Activated naive CD8-positive, alpha-beta T cell treated with anti-CD3 and anti-CD28 coated beads, Interleukin-2, amount 50 U/mL, for 24 hours (primary cell): ENCODE measurements at regions not wholly inside any gene's neighbourhood (a gene's known extent, or its start where the extent isn't known, plus 50 kb on each side); places are given as distances from the start of the nearest gene placed in this dataset.
"Not testable (repeated sequence)": the region's sequence is repeated elsewhere in the genome, so short reads cannot be mapped to it uniquely, and the experiment has no call there.

Experiments used
- ATAC-seq: fragments of 150-1000 bp; cut with Tn5 transposase; one replicate; pipeline ENCODE4 v1.10.0; 2021
- DNase-seq: peaks from one replicate; pipeline ENCODE4 v3.0.0; 2021
- H3K27ac Mint-ChIP-seq: one replicate; pipeline ENCODE4 v1.8.0; 2021; ENCODE audit warnings: mild to moderate bottlenecking, mixed read lengths
- H3K27me3 Mint-ChIP-seq: one replicate; pipeline ENCODE4 v1.8.0; 2021; ENCODE audit warnings: mixed read lengths
- H3K36me3 Mint-ChIP-seq: one replicate; pipeline ENCODE4 v1.8.0; 2021; ENCODE audit warnings: low read depth, mixed read lengths
- H3K4me1 Mint-ChIP-seq: one replicate; pipeline ENCODE4 v1.8.0; 2021; ENCODE audit warnings: mixed read lengths
- H3K4me3 Mint-ChIP-seq: one replicate; pipeline ENCODE4 v1.8.0; 2021; ENCODE audit warnings: mild to moderate bottlenecking, moderate library complexity, mixed read lengths
- H3K9me3 Mint-ChIP-seq: one replicate; pipeline ENCODE4 v1.8.0; 2021; ENCODE audit warnings: mixed read lengths

DNA sequence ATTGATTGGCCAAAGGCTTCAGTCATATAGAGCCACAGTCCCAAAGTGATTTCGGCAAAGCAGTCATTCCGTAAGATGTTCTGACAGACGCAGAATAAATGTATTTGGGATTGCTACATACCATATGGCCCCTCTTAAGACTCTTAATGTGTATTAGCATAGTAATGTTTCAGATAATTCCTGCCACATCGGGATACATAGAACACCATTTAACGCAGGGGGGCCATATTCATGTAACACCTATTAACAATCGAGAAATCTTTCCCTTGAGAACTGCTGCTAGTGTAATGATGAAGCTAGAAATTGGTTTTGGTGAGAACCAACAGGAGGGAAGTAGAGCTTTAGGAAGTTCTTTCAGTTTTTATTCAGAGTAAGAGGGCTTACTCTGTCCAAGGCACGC, 390.9 kb upstream of the SASH1 start:
- H3K4me3 Mint-ChIP-seq: no peak overlapping the region
- DNase-seq (no peak), ATAC-seq (no peak)
- H3K27me3 Mint-ChIP-seq: no peaks in the 10 kb centered on the region
- peaks cover 3% of the 10 kb centered on the region for H3K9me3 Mint-ChIP-seq
- no peaks in the 10 kb centered on the region for H3K36me3 Mint-ChIP-seq
- no peaks in the 10 kb centered on the region for H3K4me1 Mint-ChIP-seq
- no peak overlapping the region for H3K27ac Mint-ChIP-seq

DNA sequence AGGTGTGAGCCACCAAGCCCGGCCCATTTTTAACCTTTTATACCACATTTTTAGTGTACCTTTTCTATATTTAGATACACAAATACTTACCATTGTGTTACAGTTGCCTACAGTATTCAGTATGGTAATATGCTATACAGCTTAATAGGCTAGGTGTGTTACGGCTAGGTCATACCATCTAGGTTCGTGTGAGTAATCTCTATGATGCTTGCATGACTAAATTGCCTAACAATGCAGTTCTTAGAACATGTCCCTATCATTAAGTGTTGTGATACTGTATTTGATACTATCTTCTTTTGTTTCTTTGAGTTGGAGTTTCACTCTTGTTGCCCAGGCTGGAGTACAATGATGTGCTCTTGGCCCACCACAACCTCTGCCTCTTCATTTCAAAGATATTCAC, 387.7 kb upstream of the SASH1 start:
- ATAC-seq (no peak), DNase-seq (no peak)
- Mint-ChIP-seq H3K4me1 (no peaks in the 10 kb centered on the region), H3K4me3 (no peak overlapping the region), H3K27ac (no peak overlapping the region), H3K9me3 (peaks cover 3% of the 10 kb centered on the region), H3K36me3 (no peaks in the 10 kb centered on the region), H3K27me3 (no peaks in the 10 kb centered on the region)

DNA sequence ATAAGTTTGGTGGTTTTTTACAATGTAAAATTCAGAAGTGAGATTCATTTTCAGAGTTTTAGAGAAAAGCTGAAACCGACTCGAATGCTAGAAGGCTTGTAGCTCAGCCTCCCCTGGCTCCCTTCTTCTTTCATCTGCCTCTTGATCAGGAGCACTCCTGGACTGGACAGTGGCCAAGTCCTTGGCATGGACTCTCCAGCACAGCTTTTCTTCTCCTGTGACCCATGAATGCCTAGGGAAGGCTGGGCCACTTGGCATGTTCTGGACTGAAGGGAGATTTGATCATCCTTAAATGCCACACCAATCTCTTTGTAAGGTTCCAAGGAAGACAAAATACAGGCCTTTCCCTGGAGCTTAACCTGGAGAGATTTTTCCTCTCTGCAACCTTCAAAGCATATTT, 384.0 kb upstream of the SASH1 start:
- H3K9me3 Mint-ChIP-seq: peaks cover 3% of the 10 kb centered on the region
- no peak overlapping the region for H3K4me3 Mint-ChIP-seq
- H3K27me3 Mint-ChIP-seq: no peaks in the 10 kb centered on the region
- H3K36me3 Mint-ChIP-seq: no peaks in the 10 kb centered on the region
- H3K27ac Mint-ChIP-seq: no peak overlapping the region
- no peaks in the 10 kb centered on the region for H3K4me1 Mint-ChIP-seq
- ATAC-seq (no peak), DNase-seq (no peak)

DNA sequence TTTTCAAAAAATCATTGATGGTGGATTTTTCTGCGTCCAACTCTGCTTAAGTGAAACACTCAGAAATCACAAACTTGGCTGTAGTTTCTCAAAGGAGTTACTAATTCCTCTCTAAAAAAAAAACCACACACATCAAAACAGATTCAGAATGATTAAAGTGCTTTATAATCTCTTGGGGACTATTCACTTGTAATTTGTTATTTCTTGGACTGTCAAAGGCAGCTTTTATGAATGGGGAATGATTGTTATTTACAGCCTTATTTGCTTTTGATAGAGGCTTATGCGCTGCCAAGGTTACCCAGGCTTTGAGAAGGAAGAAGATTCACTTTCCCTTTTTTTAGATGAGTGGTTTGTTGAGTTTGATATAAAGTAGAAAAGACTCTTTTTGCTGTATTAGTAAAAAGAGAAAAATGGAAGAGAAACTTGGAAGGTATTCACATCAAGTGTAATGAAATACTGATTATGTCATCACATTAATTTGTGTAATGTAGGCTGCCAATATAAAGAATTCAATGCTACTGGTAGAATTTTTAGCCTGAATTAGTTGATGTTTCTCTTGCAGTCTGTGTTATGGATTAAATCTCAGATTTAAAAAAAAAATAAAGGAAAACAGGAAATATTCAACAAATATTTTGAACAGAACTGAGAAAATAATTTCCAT, 381.0 kb upstream of the SASH1 start:
- Mint-ChIP-seq H3K9me3 (peaks cover 4% of the 10 kb centered on the region), H3K27me3 (no peaks in the 10 kb centered on the region), H3K4me1 (no peaks in the 10 kb centered on the region), H3K4me3 (no peak overlapping the region), H3K36me3 (no peaks in the 10 kb centered on the region), H3K27ac (no peak overlapping the region)
- DNase-seq: no peak
- ATAC-seq: no peak

DNA sequence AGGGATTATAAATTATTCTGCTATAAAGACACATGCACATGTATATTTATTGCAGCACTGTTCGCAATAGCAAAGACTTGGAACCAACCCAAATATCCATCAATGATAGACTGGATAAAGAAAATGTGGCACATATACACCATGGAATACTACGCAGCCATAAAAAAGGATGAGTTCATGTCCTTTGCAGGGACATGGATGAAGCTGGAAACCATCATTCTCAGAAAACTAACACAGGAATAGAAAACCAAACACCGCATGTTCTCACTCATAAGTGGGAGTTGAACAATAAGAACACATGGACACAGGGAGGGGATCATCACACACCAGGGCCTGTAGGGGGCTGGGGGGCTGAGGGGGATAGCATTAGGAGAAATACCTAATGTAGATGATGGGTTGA, 377.2 kb upstream of the SASH1 start:
- H3K4me3 Mint-ChIP-seq, H3K36me3 Mint-ChIP-seq, H3K4me1 Mint-ChIP-seq, DNase-seq, H3K9me3 Mint-ChIP-seq, H3K27ac Mint-ChIP-seq, H3K27me3 Mint-ChIP-seq, ATAC-seq: not testable (repeated sequence)

DNA sequence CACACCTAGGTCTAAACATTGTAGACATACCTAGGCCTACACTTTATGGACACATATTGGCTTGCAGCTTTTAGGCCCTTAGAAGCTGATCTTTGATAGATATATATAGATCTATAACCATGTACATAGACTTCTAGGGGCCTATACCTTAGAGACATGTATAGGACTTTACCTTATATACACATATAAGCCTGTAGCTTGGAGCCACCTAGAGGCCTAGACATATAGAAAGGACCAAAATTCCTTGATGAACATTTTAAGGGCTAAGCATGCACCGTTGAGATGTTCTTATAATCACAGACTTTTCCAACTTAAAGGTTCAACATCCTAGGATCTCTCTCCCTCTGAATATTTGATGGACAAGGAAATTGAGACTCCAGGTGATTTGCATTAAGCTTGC, 371.7 kb upstream of the SASH1 start:
- no peaks in the 10 kb centered on the region for H3K4me1 Mint-ChIP-seq
- no peak overlapping the region for H3K27ac Mint-ChIP-seq
- no peak overlapping the region for H3K4me3 Mint-ChIP-seq
- no peaks in the 10 kb centered on the region for H3K27me3 Mint-ChIP-seq
- no peaks in the 10 kb centered on the region for H3K36me3 Mint-ChIP-seq
- DNase-seq (no peak), ATAC-seq (no peak)
- H3K9me3 Mint-ChIP-seq: no peaks in the 10 kb centered on the region

DNA sequence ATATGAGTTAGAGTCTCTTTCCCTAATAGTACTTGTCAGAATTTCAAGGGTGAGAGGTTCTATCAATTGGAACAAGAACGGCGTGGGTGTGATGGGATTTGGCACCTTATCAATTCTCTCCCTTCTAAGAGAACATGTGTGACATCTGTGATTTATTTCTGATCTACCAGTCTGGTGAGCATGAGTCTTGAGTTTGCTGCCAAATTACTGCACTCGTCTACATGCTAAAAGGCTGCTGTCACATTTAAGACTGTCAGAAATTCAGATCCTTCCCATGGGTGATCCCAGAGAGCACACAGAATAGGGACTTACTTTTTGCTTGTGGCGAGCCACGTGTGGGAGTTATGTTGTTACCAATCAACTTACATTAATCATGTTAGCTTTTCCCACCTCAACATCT, 370.2 kb upstream of the SASH1 start:
- ATAC-seq (no peak), DNase-seq (no peak)
- Mint-ChIP-seq H3K36me3 (no peaks in the 10 kb centered on the region), H3K4me3 (no peak overlapping the region), H3K9me3 (no peaks in the 10 kb centered on the region), H3K4me1 (no peaks in the 10 kb centered on the region), H3K27me3 (no peaks in the 10 kb centered on the region), H3K27ac (no peak overlapping the region)

DNA sequence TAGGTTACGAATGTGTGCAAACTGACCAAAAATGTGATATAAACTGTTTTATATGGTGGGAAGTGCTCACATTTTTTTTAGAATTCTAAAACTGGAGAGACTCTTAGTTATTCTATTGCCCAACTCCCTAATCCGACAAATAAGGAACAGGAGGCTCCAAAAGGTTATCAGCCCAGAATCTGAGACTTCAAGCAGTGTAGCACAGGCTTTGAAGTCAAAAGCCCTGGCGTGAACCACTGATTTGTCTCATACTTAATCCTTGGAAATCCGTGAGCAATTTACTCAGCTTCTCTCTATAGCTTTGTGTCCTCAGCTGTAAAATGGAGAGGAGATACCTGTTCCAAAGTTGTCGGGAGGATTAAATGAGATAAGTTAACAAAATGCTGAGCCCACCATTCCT, 368.8 kb upstream of the SASH1 start:
- no peaks in the 10 kb centered on the region for H3K4me1 Mint-ChIP-seq
- H3K9me3 Mint-ChIP-seq: no peaks in the 10 kb centered on the region
- no peak overlapping the region for H3K27ac Mint-ChIP-seq
- no peak overlapping the region for H3K4me3 Mint-ChIP-seq
- H3K36me3 Mint-ChIP-seq: no peaks in the 10 kb centered on the region
- H3K27me3 Mint-ChIP-seq: no peaks in the 10 kb centered on the region
- ATAC-seq: no peak
- DNase-seq: no peak

DNA sequence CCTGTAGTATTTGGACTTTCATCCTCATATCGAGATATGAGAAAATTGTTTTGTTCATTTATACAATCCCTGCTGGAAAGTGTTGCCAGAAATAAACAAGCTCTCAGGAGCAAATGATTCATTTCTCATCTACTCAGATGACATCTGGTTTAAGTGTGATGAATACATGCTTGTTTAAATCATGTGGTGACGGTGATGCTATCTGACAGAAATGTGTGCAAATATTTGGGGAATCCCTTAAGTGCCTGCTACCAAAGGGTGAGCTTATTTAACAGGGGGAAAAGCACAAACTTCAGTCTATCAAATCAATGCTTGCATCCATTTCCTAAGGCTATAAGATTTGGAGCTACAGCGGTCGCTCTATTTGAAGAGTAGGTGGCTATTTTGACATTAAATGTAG, 368.3 kb upstream of the SASH1 start:
- no peak for DNase-seq
- H3K27ac Mint-ChIP-seq: no peak overlapping the region
- no peak for ATAC-seq
- no peaks in the 10 kb centered on the region for H3K27me3 Mint-ChIP-seq
- H3K9me3 Mint-ChIP-seq: no peaks in the 10 kb centered on the region
- no peak overlapping the region for H3K4me3 Mint-ChIP-seq
- H3K36me3 Mint-ChIP-seq: no peaks in the 10 kb centered on the region
- H3K4me1 Mint-ChIP-seq: no peaks in the 10 kb centered on the region

DNA sequence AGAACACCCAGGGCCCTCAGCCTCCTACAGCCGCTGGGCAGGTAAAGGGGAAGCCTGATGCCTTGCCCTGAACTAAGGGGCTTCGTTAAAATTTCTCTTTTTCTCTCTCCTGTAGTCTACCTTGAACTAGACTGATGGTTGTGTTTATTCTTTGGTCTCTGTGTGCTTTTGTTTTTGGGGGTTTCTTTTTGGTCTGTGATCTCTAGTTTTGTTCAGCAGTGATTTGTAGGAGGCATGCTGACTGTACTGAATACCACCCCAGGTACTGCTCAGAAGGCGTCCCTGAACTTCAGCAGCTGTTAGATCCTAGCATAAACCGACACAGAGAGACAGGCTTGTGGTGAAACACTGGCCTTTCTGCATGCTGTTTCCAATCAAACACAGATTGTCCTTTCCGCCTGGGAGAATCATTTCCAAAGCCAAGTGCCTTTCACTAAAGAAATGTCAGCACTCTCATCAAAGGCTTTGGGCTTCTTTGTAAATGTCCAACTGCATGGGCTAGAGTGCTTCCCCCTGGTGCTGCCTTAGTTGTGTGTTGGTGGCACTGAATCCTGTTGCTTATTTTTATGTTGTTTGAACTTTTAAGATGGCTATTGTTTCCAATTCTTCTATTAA, 364.7 kb upstream of the SASH1 start:
- no peak for ATAC-seq
- no peaks in the 10 kb centered on the region for H3K27me3 Mint-ChIP-seq
- H3K27ac Mint-ChIP-seq: no peak overlapping the region
- H3K4me3 Mint-ChIP-seq: no peak overlapping the region
- H3K4me1 Mint-ChIP-seq: no peaks in the 10 kb centered on the region
- no peak for DNase-seq
- no peaks in the 10 kb centered on the region for H3K36me3 Mint-ChIP-seq
- no peaks in the 10 kb centered on the region for H3K9me3 Mint-ChIP-seq

DNA sequence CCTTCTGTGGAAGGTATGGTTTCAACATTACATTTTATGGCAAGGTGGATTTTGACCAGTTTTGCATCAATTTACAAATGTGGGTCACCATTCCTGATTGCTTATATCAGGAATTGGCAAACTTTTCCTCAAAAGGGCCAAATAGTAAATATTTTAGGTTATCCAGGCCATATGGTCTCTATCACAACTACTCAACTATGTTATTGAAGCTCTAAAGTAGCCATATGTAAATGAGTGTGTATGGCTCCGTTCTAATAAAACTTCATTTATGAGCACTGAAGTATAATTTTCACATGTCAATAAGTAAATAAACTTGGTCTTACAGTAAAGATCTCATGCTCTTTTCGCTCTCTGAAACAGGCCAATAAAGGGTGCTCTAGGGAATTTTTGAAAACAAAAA, 362.7 kb upstream of the SASH1 start:
- Mint-ChIP-seq H3K4me3 (no peak overlapping the region), H3K27ac (no peak overlapping the region), H3K4me1 (no peaks in the 10 kb centered on the region), H3K9me3 (no peaks in the 10 kb centered on the region), H3K36me3 (no peaks in the 10 kb centered on the region), H3K27me3 (no peaks in the 10 kb centered on the region)
- no peak for DNase-seq
- no peak for ATAC-seq

DNA sequence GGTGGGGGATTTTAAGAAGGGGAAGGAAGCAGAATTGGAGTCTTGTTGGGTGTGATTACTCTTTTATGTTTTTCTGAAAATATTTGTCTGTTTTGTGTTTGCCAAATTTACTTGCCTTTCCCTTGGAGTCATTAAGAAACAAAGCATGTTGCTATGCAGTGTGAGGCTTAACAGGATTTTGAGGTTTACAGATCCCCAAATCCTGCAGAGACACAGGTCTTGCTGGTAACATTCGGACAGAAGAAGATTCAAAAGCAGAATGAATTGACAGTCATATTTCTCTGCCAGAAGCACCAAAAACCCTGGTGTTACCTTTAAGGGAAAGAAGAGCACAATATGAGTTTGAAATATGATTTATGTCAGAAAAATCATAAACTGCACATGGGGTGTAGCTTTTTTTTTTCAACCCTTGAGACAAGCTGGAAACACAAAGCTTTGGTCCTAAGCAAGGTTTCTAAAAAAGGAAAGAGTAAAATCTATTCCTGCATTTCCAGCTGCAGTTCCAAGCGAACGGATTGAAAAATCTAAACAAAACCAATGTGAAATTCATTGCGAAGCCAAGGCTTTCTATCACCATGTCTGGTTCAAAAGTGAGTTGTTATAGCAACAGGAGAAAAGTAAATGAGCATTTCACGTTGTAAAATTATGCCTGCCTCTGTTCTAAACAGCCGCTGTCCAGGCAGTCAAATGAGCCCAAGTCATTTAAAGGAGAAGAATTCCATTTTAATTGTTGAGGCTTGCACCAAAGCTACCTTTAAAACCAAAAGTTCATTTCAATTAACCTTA, 358.9 kb upstream of the SASH1 start:
- no peaks in the 10 kb centered on the region for H3K4me1 Mint-ChIP-seq
- no peak for ATAC-seq
- no peak overlapping the region for H3K27ac Mint-ChIP-seq
- H3K27me3 Mint-ChIP-seq: no peaks in the 10 kb centered on the region
- no peak for DNase-seq
- no peak overlapping the region for H3K4me3 Mint-ChIP-seq
- H3K36me3 Mint-ChIP-seq: no peaks in the 10 kb centered on the region
- no peaks in the 10 kb centered on the region for H3K9me3 Mint-ChIP-seq

DNA sequence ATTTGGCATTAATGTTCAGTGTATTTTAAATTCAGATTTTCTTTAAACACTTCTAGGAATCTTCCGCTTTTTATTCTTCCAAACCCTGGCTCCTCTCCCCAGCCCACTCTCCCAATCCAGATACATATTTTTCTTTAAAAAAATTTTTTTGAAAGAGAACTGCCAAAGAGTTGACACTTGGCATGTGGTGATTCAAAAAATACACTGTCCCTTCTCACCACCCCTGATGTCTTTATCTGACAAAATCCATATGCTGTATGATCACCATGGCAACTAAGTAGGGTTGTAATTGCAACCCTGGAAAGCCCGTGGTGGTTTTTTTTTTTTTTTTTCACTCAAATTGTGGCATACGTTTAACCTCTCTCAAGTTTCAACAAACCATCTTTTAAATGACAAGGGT, 355.8 kb upstream of the SASH1 start:
- no peak for DNase-seq
- H3K4me3 Mint-ChIP-seq: no peak overlapping the region
- no peaks in the 10 kb centered on the region for H3K4me1 Mint-ChIP-seq
- no peaks in the 10 kb centered on the region for H3K9me3 Mint-ChIP-seq
- no peak for ATAC-seq
- no peaks in the 10 kb centered on the region for H3K27me3 Mint-ChIP-seq
- H3K27ac Mint-ChIP-seq: no peak overlapping the region
- no peaks in the 10 kb centered on the region for H3K36me3 Mint-ChIP-seq

DNA sequence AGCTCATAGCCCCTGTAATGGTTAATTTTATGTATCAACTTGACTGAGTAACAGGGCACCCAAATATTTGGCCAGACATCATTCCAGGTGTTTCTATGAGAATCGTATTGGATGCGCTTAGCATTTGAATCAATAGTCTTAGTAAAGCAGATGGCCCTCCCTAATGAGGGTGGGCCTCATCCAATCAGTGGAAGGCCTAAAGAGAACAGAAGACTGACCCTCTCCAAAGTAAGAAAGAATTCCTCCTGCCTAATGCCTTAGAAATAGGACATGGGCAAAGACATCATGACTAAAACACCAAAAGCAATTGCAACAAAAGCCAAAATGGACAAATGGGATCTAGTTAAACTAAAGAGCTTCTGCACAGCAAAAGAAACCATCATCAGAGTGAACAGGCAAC, 352.5 kb upstream of the SASH1 start:
- H3K27me3 Mint-ChIP-seq: no peaks in the 10 kb centered on the region
- no peaks in the 10 kb centered on the region for H3K9me3 Mint-ChIP-seq
- no peak overlapping the region for H3K4me3 Mint-ChIP-seq
- no peaks in the 10 kb centered on the region for H3K4me1 Mint-ChIP-seq
- DNase-seq (no peak), ATAC-seq (no peak)
- no peak overlapping the region for H3K27ac Mint-ChIP-seq
- H3K36me3 Mint-ChIP-seq: no peaks in the 10 kb centered on the region

DNA sequence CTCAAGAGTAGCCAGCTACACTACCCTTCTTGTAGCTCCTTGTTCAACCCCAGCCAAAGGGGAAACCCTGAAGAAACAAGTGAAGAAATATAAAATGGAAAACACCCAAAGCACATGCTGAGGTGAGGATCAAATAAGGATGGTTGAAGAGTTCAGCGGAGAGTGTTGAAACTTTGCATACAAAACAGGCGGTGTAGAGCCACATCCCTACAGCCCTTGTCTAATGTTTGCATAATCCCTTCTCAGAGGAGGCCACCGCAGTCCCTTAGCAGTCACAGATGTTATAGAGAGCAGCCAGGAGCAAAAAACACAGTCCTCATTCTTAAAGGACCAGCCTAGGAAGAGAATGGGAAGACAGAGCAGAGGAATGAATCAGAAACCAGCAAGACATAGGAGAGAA, 350.7 kb upstream of the SASH1 start:
- Mint-ChIP-seq H3K27ac (no peak overlapping the region), H3K4me3 (no peak overlapping the region), H3K36me3 (no peaks in the 10 kb centered on the region), H3K9me3 (no peaks in the 10 kb centered on the region), H3K4me1 (no peaks in the 10 kb centered on the region), H3K27me3 (no peaks in the 10 kb centered on the region)
- no peak for ATAC-seq
- DNase-seq: no peak
